MG63 (cell line): ENCODE measurements at regions not wholly inside any gene's neighbourhood (a gene's known extent, or its start where the extent isn't known, plus 50 kb on each side); places are given as distances from the start of the nearest gene placed in this dataset.

Experiments
- DNase-seq: peaks from one replicate; pipeline ENCODE4 v3.0.0-alpha.2; 2020
- H3K27me3 ChIP-seq: fragments of 250-450 bp; sonication (Bioruptor Pico); 2 replicates; pipeline ENCODE4 v1.5.1; 2020; ENCODE audit warnings: mild to moderate bottlenecking, moderate library complexity
- H3K36me3 ChIP-seq: fragments of 250-450 bp; sonication (Bioruptor Pico); 2 replicates; pipeline ENCODE4 v1.5.1; 2020; ENCODE audit warnings: mild to moderate bottlenecking, moderate library complexity
- H3K4me3 ChIP-seq: fragments of 250-450 bp; sonication (Bioruptor Pico); 2 replicates; pipeline ENCODE4 v1.5.1; 2020; ENCODE audit warnings: mild to moderate bottlenecking, moderate library complexity
- H3K9me3 ChIP-seq: fragments of 250-450 bp; sonication (Bioruptor Pico); 2 replicates; pipeline ENCODE4 v1.5.1; 2020; ENCODE audit warnings: mild to moderate bottlenecking, moderate library complexity

DNA sequence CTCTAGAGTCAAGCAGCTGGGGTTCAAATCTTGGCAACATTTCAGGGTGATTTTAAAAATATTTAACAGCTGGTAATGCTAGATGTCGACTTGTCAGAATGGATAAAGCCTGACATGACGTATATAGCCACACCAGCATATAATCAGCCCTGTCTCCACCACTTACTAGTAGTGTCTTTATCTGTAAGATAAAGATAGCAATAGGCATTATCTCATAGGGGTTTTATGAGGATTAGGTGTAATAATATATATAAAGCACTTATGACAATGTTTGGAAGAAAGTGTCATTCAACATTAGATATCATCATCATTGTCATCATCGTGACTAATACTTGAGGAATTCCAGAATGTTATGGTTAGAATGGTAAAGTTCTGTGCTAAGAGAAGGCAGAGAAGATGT lies 369.0 kb upstream of the CWC22 start:
- H3K36me3 ChIP-seq: no peaks in the 10 kb centered on the region
- no peaks in the 10 kb centered on the region for H3K27me3 ChIP-seq
- H3K4me3 ChIP-seq: no peak overlapping the region
- H3K9me3 ChIP-seq: no peaks in the 10 kb centered on the region
- no peak for DNase-seq

DNA sequence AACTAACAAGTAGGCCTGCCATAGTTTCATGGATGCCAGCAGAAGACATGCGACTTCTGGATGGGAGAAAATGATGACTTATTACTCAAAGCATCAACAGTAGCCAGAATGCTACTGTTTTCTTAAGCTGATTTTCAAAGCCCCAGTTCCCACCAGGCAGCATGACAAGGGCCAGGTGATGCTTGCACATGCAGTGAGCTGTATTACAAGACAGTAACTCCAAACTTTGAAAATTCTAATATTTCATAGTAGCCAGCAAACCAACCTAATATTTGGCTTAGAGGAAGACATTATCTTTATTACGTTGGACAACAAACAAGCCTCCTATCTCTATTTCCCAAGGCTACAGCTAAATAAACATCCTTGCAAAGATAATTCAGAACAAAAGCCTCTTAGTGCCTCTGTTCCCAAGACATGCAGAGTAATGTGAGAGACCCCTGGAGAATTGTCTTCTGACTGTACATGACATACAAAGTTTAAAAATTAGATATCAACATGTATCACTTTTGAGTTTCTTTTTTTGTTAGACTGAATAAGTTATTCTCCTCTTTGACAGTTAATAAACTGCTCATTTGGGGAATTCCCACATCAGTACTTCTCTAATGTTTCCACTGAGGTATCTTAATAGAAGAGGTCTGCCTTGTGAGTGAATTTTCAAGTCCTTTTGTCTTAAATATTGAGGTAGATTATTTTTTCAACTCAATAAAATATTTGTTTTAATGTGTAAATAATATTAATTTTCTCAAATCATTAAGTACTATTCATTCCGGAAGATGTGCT lies 367.6 kb upstream of the CWC22 start:
- H3K27me3 ChIP-seq: no peaks in the 10 kb centered on the region
- no peak for DNase-seq
- no peaks in the 10 kb centered on the region for H3K9me3 ChIP-seq
- H3K4me3 ChIP-seq: no peak overlapping the region
- H3K36me3 ChIP-seq: no peaks in the 10 kb centered on the region

DNA sequence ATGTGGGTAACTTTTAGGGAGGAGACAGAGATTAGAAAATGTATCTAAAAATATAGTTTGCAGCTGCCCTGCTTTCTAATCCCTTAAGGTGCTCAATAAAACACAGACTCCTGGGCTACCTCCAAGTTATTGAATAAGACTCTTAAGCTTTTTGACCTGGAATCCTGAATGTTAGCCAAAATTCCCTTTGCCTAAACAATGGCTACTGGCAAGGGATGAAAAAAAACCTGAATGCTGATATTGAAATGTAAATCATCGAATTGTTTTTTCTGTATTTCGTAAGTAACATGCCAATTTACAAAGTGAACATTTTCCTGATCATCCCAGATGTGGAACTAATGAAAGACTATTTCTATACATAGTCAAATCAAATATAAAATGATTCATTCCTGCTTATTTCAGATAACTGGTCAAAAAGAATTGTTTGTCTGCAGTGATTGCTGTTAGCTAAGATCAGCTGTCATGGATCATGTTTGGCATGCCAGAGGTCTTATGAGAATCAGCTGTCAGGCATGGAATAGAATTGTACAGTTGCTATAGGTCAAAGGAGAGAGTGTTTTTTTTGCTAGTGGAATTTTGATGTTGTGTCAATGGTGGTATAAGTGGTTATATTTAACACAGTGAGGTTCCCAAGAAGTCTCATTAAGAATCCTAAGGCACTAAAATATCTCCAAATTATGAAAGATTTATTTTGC lies 363.6 kb upstream of the CWC22 start:
- DNase-seq: no peak

DNA sequence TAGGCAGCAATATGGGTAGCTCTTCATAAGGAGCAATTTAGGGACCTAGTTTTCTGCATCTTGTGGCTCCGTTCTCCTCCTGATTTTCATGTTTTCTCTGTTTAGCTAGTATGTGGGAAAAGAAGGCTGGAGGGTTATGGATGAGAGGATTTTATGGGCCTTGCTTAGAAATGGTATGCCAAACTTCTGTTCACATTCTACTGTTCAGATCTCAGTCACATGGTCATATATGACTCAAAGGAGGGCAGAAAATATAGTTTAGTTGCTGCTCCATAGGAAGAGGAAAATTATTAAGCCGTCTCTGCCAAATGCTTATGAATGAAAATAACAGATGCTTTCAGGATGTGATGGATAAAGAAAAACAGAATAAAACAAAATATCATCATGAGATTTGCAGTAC lies 361.8 kb upstream of the CWC22 start:
- DNase-seq: no peak

More for the DNA sequence above, 363.6 kb upstream of the CWC22 start:
- Histone ChIP-seq H3K4me3 (no peak overlapping the region), H3K36me3 (no peaks in the 10 kb centered on the region), H3K27me3 (no peaks in the 10 kb centered on the region), H3K9me3 (no peaks in the 10 kb centered on the region)

DNA sequence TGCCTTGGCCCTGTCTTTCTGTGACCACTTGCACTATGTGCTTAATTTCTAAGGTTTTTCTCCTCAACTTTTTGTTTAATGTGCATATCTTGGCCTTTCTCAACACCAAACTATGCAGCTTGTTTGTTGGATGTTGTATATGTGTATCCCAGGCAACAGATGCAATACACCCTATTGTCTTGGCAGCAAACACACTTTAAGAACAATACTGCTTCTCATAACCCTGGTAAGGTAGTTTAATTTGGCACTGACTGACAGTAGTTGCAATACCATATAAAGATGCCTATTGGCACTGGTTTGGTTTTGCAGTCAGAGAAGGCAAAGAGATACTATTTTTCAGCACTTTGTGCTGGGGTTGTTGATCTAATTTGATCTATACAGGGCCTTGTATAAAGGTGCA lies 360.7 kb upstream of the CWC22 start:
- peak; percentile 5 for DNase-seq
- no peaks in the 10 kb centered on the region for H3K36me3 ChIP-seq

More for the DNA sequence above, 361.8 kb upstream of the CWC22 start:
- H3K4me3 ChIP-seq: no peak overlapping the region
- H3K36me3 ChIP-seq: no peaks in the 10 kb centered on the region
- no peaks in the 10 kb centered on the region for H3K27me3 ChIP-seq
- H3K9me3 ChIP-seq: no peaks in the 10 kb centered on the region

DNA sequence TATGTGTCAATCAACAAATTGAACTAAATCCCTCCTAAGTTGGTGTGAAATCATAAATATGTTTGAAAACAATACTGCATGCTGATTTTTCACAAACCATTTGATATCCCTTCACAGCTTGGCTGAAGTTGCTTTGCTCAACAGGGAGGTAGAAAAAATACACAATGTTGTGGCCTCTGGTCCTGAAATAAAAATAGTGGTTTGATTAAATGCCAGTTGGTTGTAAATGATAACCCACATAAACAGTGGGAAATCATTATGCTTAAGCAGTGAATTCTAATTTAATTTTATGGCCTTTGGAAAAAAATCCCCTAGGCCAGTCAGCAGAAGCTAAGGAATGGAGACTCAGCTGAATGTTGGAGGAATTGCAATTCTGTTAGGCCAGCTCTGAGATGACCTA lies 359.4 kb upstream of the CWC22 start:
- Histone ChIP-seq H3K36me3 (no peaks in the 10 kb centered on the region), H3K4me3 (no peak overlapping the region), H3K9me3 (no peaks in the 10 kb centered on the region), H3K27me3 (no peaks in the 10 kb centered on the region)
- DNase-seq: no peak

More for the DNA sequence above, 360.7 kb upstream of the CWC22 start:
- H3K27me3 ChIP-seq: no peaks in the 10 kb centered on the region
- no peaks in the 10 kb centered on the region for H3K9me3 ChIP-seq
- H3K4me3 ChIP-seq: no peak overlapping the region

DNA sequence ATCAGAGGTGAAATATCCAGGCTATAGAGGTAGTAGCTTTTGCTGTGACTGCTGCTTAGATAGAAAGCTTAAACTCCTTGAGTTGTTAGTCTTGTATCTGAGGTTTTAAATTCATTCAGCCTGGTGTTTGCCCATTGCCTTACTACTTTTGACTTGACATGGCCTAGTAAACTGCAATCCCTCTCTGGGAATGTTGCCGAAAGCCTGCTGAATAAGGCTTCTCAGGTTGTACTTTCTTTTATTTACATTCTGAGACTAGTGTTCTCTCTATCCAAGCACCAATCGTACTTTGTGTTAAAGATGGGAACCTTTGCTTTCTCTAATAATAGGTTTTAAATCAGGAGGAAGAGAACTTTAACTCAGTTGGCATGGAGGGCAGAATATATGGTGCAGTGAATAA lies 357.6 kb upstream of the CWC22 start:
- DNase-seq: no peak
- H3K9me3 ChIP-seq: no peaks in the 10 kb centered on the region
- no peaks in the 10 kb centered on the region for H3K27me3 ChIP-seq
- H3K4me3 ChIP-seq: no peak overlapping the region
- H3K36me3 ChIP-seq: no peaks in the 10 kb centered on the region

DNA sequence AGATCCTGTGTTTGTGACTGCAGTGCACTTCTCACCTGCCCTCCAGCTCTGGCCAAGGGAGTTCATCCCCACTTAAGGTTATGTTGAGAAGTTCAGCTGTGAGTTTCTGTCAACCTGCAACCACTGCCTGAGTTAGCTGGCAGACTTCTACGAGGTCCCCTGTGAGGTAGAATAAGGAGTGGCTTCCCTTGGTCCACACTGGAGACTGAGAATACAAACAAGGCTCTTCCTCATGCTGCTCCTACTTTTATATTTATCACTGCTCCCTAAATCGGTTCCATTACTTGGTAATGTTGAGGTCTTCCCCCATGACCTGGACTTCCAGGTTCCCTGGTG lies 353.2 kb upstream of the CWC22 start:
- DNase-seq: no peak
- Histone ChIP-seq H3K9me3 (no peaks in the 10 kb centered on the region), H3K4me3 (no peak overlapping the region), H3K36me3 (no peaks in the 10 kb centered on the region), H3K27me3 (no peaks in the 10 kb centered on the region)

DNA sequence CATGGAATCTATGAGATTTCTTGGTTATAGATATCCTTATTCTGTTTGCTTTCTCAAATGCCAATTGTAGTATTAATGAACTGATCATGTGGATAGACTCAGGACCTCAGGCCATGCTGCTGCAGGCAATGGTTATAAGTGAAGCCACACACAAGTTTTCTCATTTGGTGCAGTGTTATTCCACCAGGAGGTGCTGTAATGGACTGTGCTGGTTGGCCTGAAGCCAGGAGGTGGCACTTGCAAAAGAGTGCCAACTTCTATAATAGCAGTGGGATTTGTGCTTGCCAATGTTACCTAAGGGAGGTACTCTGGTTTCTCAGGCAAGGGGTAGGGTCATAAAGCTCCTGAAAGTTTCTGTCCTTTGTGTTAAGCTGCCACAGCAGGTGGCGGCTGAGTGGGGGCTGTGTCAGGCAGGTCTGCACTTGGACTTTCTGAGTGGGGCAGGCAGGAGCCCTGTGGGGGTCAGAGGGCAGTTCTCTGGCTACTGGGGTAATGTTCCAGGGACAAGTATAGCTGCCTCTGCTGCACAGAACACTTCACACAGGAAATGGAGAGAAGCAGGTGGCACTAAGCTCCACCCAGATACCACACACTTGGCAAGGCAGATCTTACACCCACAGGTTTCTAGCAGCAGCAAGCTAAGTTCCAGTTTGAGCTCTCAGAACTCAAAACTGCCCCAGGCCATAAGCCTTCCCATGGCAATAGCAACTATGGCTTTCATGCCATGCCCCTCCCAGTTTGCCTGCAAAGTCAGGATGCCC lies 352.6 kb upstream of the CWC22 start:
- peak; percentile 3 for DNase-seq
- H3K27me3 ChIP-seq: no peaks in the 10 kb centered on the region
- no peaks in the 10 kb centered on the region for H3K36me3 ChIP-seq
- H3K4me3 ChIP-seq: no peak overlapping the region
- H3K9me3 ChIP-seq: no peaks in the 10 kb centered on the region

DNA sequence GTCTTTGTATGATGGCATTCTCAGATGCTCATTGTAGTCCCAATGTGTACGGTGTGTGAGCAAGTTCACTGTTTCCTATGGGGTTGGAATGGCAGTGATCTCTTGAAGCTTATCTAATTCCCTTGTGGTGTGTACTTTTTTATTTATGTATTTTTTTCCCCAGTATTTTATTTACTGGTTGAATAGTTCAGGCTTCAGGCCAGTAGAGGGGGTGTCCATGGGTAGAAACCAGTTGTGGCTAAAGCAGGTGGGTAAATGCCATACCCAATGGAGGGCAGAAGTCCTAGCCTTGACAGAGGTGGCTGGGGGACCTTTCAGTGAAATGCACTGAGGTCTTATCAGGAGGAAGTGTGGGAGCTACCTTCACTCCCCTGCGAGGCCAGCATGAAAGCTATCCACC lies 351.4 kb upstream of the CWC22 start:
- Histone ChIP-seq H3K9me3 (no peaks in the 10 kb centered on the region), H3K27me3 (no peaks in the 10 kb centered on the region), H3K4me3 (no peak overlapping the region), H3K36me3 (no peaks in the 10 kb centered on the region)
- no peak for DNase-seq

DNA sequence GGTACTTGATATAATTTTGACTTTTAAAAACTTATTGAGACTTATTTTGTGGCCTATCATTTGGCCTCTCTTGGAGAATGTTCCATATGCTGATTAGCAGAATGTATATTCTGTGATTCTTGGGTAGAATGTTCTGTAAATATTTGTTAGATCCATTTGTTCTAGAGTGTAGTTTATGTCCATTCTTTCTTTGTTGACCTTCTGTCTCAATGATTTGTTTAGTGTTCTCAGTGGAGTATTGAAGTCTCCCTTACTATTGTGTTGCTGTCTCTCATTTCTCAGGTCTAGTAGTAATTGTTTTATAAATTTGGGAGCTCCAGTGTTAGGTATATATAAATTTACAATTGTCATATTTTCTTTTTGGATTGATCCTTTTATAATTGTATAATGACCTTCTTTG lies 349.6 kb upstream of the CWC22 start:
- no peak for DNase-seq
- H3K4me3 ChIP-seq: no peak overlapping the region
- no peaks in the 10 kb centered on the region for H3K9me3 ChIP-seq
- no peaks in the 10 kb centered on the region for H3K27me3 ChIP-seq
- no peaks in the 10 kb centered on the region for H3K36me3 ChIP-seq

DNA sequence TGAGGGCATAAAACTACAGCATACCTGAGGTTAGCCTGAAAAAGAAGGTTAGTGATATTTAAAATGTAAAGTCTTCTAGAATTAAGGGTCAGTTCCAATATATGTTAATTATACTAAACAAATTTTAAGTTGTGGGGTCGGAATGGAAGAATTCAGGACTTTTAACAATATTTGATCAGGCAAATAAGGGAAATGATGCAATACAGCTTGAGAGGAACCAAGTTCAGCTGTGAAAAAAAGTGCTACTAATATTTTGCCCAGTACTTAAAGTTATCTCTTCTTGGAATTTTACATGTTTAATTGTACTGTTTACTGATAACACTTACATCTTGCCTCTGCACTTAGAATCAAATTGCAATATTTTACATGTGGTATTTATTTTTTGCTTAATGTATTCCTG lies 345.5 kb upstream of the CWC22 start:
- no peak overlapping the region for H3K4me3 ChIP-seq
- DNase-seq: no peak
- H3K36me3 ChIP-seq: no peaks in the 10 kb centered on the region
- 0 out of 2 replicates have a peak, but pooled peaks cover 2% of the 10 kb centered on the region for H3K9me3 ChIP-seq
- no peaks in the 10 kb centered on the region for H3K27me3 ChIP-seq

DNA sequence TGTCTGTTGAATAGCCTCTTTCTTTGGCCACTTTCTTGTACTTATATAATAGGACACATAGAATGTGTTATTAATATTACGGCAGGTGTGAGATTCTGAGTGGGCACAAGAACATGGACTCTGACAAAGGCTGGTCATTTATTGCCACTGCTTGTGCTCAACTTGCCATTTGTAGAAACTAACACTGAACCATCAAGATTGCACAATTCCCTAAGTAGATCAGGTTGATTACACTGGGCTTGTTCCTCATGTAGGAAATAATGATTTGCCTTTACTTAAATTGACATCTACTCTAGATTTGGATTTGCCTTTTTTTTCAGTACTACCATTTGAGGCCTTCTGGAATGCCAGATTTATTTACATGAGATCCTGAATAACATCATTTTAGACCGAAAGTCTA lies 342.7 kb upstream of the CWC22 start:
- Histone ChIP-seq H3K4me3 (no peak overlapping the region), H3K9me3 (0 out of 2 replicates have a peak, but pooled peaks cover 2% of the 10 kb centered on the region), H3K27me3 (no peaks in the 10 kb centered on the region), H3K36me3 (no peaks in the 10 kb centered on the region)
- no peak for DNase-seq

DNA sequence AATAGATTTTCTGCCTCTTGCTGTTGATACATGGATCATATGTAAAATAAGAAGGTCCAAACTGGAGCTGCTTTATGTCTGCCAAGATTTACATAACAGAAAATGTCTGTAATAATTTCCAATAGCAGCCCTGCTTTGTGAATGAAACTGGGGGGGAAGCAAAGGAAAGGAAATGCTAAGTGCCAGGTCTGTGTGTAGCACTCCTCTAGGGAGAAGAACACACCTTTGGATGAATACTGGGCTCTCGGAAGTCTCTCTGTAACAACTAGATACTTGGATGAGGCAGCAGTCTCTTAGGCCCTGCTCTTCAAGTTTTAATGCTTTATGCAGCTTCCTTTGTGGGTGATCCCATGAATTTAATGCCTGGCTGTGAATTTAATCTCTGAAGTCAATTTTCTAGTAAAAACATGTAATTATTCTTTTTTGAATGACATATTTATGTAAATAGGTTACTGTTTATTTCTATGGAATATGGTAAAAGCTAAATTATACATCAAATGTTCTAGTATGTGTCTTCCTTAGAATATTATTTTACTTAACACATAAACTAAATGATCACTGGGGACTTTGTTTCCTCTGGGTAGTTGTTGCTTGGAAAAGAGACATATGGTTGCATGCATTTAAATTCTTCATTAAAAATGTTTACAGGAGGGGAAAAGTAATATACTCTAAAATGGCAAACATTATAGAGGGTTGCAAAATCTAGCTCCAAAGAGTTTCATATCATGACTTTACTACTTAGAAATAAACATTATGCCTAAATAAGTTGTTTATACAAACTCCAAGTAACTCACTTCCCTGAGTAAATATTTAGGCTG lies 336.6 kb upstream of the CWC22 start:
- H3K4me3 ChIP-seq: no peak overlapping the region
- DNase-seq: no peak

DNA sequence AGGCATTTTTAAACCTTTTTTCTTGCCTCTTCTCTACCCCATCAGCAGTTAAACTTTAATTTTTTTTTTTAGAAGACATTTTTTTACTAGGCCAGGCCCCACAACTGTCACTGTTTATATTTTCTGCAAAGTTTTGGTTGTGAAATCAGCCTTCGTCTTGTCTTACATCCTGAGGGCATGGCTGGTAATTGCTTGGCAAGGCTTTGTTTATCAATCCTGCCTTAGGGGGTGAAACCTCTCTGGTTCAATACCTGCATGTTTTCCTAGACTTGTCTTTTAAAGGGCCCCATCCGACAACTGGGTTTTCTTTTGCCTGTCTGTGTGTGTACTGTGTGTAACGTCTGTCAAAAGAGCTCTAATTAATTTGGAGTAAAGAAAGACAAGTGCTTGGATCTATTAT lies 330.0 kb upstream of the CWC22 start:
- peaks cover 9% of the 10 kb centered on the region; the same call in 1 of the 2 replicates for H3K9me3 ChIP-seq
- DNase-seq: no peak
- no peaks in the 10 kb centered on the region for H3K27me3 ChIP-seq
- H3K36me3 ChIP-seq: no peaks in the 10 kb centered on the region
- no peak overlapping the region for H3K4me3 ChIP-seq

More for the DNA sequence above, 336.6 kb upstream of the CWC22 start:
- peaks cover 2% of the 10 kb centered on the region; the same call in 1 of the 2 replicates for H3K9me3 ChIP-seq
- H3K36me3 ChIP-seq: no peaks in the 10 kb centered on the region
- no peaks in the 10 kb centered on the region for H3K27me3 ChIP-seq

DNA sequence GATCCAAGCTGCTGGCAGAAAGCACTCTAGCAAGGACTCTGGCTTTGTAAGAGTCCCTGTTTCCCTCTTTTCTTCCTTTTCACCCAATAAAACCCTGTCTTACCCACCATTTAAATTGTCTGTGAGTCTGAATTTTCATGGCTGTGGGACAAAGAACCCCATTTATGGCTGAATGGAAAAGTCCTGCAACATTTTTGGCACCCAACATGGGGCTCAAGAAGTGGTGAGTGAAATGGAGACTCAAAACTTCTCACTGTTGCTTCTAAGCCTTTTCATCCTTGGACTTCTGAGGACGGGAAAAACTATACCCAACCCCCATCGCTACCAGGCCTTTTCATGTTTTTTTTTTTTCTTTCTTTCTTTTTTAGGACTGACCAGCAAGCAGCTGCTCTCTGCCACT lies 329.5 kb upstream of the CWC22 start:
- Histone ChIP-seq H3K9me3 (peaks cover 9% of the 10 kb centered on the region; the same call in 1 of the 2 replicates), H3K4me3 (no peak overlapping the region), H3K27me3 (no peaks in the 10 kb centered on the region), H3K36me3 (no peaks in the 10 kb centered on the region)
- DNase-seq: no peak

DNA sequence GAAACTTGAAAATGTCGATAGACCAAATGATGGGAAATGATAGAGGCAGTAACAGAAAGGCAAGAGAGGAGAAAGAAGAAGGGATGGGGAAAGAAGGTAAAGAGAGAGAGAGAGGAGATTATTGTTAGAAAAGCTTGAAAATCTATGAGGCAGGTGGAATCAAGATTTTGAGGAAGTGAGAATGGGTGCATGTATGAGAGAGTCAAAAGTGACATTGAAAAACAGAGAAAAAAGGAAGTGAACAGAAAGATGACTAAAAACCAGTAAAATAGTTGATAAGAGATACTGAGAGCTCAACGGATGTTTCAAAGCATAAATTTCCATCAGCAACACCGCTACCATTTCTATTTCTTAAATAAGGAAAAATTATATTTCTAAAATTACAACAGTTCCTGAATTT lies 327.4 kb upstream of the CWC22 start:
- peaks cover 9% of the 10 kb centered on the region; the same call in 1 of the 2 replicates for H3K9me3 ChIP-seq
- DNase-seq: no peak
- H3K27me3 ChIP-seq: no peaks in the 10 kb centered on the region
- no peaks in the 10 kb centered on the region for H3K36me3 ChIP-seq
- no peak overlapping the region for H3K4me3 ChIP-seq
